ENCODE measurements at regions not wholly inside any gene's neighbourhood (a gene's known extent, or its start where the extent isn't known, plus 50 kb on each side); places are given as distances from the start of the nearest gene placed in this dataset.

DNA sequence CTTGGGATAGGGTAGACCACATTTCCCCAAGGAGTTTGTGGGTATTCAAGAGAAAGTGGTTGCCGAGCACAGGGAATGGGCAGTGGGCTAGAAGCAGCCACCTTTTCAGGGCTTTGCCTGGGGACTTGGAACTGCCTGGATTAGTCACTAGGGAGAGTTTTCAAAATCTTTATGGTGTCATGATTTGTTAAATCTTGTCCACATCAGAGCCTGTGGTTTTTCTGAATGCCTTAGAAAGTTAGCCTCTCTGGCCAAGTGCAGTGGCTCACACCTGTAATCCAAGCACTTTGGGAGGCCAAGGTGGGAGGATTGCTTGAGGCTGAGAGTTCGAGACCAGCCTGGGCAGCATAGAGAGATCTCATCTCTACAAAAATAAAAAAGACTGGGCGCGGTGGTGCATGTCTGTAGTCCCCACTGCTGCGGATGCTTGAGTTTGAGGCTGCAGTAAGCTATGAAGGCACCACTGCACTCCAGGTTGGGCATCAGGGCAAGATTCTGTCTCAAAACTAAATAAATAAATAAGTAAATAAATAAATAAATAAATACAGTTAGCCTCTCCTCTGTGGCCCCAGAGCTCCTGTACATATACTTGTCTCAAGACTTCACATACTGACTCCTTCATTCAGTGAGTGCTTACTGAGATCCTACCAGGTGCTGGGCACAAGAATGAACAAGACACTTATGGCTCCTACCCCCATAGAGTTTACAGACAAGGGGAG lies 76.3 kb upstream of the HNF1B start:
- SMC1A ChIA-PET (ENCODE audit: uncharacterized antibody, unreplicated experiment) = interaction anchor here (0.7 to 6.4 kb wide), 10 partner anchors 8 to 46 kb away, joined by 3 to 46 read pairs (median 4); no protein-coding TSS in a partner anchor
- Histone ChIP-seq H3K27me3 (replicated peaks in 1 of 2; ENCODE audit: control insufficient read depth in 2 of 2, insufficient read depth in 2 of 2, low read length in 1 of 2) (no peaks in the 10 kb centered on the region), H3K4me1 (ENCODE audit: control insufficient read depth, insufficient read depth, low read length) (peaks cover 39% of the 10 kb centered on the region), H3K9ac (ENCODE audit: control insufficient read depth, insufficient read depth, low read length) (peak overlapping the region; percentile 41), H3K9me3 (replicated peaks; ENCODE audit: control insufficient read depth, insufficient read depth, low read length) (no peaks in the 10 kb centered on the region), H3K36me3 (ENCODE audit: control insufficient read depth in 2 of 2, insufficient read depth in 2 of 2, low read length in 1 of 2) (no peaks in the 10 kb centered on the region), H2AFZ (ENCODE audit: control insufficient read depth, low read depth, low read length) (peak overlapping the region; percentile 71; the same call in 1 of the 2 replicates), H3K79me2 (ENCODE audit: control insufficient read depth, insufficient read depth, low read length) (no peaks in the 10 kb centered on the region), H4K20me1 (ENCODE audit: control insufficient read depth, insufficient read depth) (no peaks in the 10 kb centered on the region), H3K27ac (ENCODE audit: control insufficient read depth, insufficient read depth) (peak overlapping the region; percentile 76), H3K4me2 (ENCODE audit: control insufficient read depth, insufficient read depth) (peak overlapping the region; percentile 87), H3K4me3 (no peak overlapping the region)
- CTCF ChIA-PET = interaction anchor here (0.7 to 2.1 kb wide), 6 partner anchors 10 to 294 kb away, joined by 3 to 8 read pairs (median 4); no protein-coding TSS in a partner anchor
- ATAC-seq = peak; percentile 5; the same call in 2 of the 3 replicates
- in situ Hi-C loops (cut with MboI) (loop anchor here (25.0 kb wide), 1 partner anchor 1184 kb away; no protein-coding TSS in a partner anchor), intact Hi-C loops (cut with micrococcal nuclease; ENCODE audit: unreplicated experiment) (no loop called here)
- POLR2A ChIA-PET = interaction anchor here (1.8 kb wide), 1 partner anchor 7 kb away, joined by 6 read pairs; no protein-coding TSS in a partner anchor
- 79% methylated on average over 5 of the region's 5 CpGs for WGBS (ENCODE audit: insufficient coverage, insufficient replicate concordance, low lambda C conversion rate, missing lambda C conversion rate)
- DNase-seq (ENCODE audit: low read depth, low spot score) = no peak
- RAD21 ChIA-PET (ENCODE audit: unreplicated experiment) = interaction anchor here (1.2 to 2.6 kb wide), 2 partner anchors 9 to 51 kb away, joined by 3 to 23 read pairs; no protein-coding TSS in a partner anchor
- TF ChIP-seq MTA3 (IDR thresholded peaks at IDR 0.05; ENCODE audit: borderline replicate concordance, low read length) (no peak), EED (IDR thresholded peaks at IDR 0.05; ENCODE audit: low read depth) (0 out of 2 replicates have a peak, but pooled peaks have one; percentile 22)
- BruUV-seq (replicated peaks) = no TSS peak
- no peak for FAIRE-seq

DNA sequence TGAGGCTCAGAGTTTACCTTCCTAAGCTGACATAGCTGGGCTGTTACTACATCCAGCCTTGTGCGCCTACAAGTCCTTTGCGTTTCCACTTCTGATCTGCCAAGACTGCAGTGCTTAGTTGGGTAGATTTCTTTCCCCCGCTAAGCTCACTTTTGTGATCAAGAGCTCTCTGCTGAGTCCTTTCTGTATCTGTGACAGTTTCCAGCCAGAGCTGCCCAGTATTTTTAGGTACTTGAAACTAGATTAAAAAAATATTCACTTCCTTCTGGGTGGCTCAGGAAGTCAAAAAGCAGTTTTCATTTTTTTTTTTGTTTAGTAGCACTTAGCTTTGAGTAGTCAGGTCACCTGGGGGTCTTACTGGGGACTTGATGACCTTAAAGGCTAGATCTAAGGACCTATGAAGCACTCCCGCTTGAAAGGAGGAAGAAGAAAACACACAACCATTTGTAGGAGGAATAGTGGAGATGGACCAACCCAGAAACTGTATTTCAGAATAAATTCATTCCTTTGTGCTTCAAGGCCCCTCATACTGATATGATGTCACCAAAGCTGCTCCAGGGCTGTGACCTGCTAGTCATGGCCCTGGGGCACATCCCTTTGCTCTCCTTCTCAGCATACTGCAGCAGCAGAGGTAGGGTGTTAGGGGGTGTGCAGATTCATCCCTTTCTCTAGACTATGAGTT lies 75.6 kb upstream of the HNF1B start:
- Histone ChIP-seq H4K20me1 (ENCODE audit: control insufficient read depth, insufficient read depth) (no peaks in the 10 kb centered on the region), H3K36me3 (ENCODE audit: control insufficient read depth in 2 of 2, insufficient read depth in 2 of 2, low read length in 1 of 2) (no peaks in the 10 kb centered on the region), H3K9ac (ENCODE audit: control insufficient read depth, insufficient read depth, low read length) (peak overlapping the region; percentile 41), H3K9me3 (replicated peaks; ENCODE audit: control insufficient read depth, insufficient read depth, low read length) (no peaks in the 10 kb centered on the region), H3K4me3 (peak overlapping the region; percentile 3; the same call in 1 of the 2 replicates), H3K79me2 (ENCODE audit: control insufficient read depth, insufficient read depth, low read length) (no peaks in the 10 kb centered on the region), H3K4me1 (ENCODE audit: control insufficient read depth, insufficient read depth, low read length) (peaks cover 33% of the 10 kb centered on the region), H2AFZ (ENCODE audit: control insufficient read depth, low read depth, low read length) (peak overlapping the region; percentile 71), H3K27ac (ENCODE audit: control insufficient read depth, insufficient read depth) (peak overlapping the region; percentile 76), H3K4me2 (ENCODE audit: control insufficient read depth, insufficient read depth) (peak overlapping the region; percentile 87), H3K27me3 (replicated peaks in 1 of 2; ENCODE audit: control insufficient read depth in 2 of 2, insufficient read depth in 2 of 2, low read length in 1 of 2) (no peaks in the 10 kb centered on the region)
- ChIA-PET RAD21 (ENCODE audit: unreplicated experiment) (interaction anchor here (0.7 to 2.6 kb wide), 7 partner anchors 10 to 50 kb away, joined by 3 to 23 read pairs (median 3); no protein-coding TSS in a partner anchor), CTCF (interaction anchor here (0.6 to 2.1 kb wide), 15 partner anchors 8 to 446 kb away, joined by 3 to 13 read pairs (median 4); no protein-coding TSS in a partner anchor), POLR2A (interaction anchor here (0.9 to 1.8 kb wide), 3 partner anchors 8 to 23 kb away, joined by 3 to 6 read pairs (median 4); no protein-coding TSS in a partner anchor), SMC1A (ENCODE audit: uncharacterized antibody, unreplicated experiment) (interaction anchor here (0.5 to 6.4 kb wide), 15 partner anchors 9 to 432 kb away, joined by 3 to 46 read pairs (median 4); no protein-coding TSS in a partner anchor)
- in situ Hi-C loops (cut with MboI) (loop anchor here (25.0 kb wide), 1 partner anchor 1183 kb away; no protein-coding TSS in a partner anchor), intact Hi-C loops (cut with micrococcal nuclease; ENCODE audit: unreplicated experiment) (no loop called here)
- no TSS peak for BruUV-seq (replicated peaks)
- 21% methylated on average over 4 of the region's 4 CpGs for WGBS (ENCODE audit: insufficient coverage, insufficient replicate concordance, low lambda C conversion rate, missing lambda C conversion rate)
- no peak for DNase-seq (ENCODE audit: low read depth, low spot score)
- TF ChIP-seq CBFB (IDR thresholded peaks at IDR 0.05; ENCODE audit: low read depth) = no peak
- peak; percentile 59; the same call in 1 of the 2 replicates for TF ChIP-seq MEF2A (IDR thresholded peaks at IDR 0.05; ENCODE audit: insufficient read depth, low read depth, low read length)
- peak; percentile 30; the same call in 1 of the 2 replicates for TF ChIP-seq ATF7 (IDR thresholded peaks at IDR 0.05; ENCODE audit: low read depth)
- TF ChIP-seq RAD21 (IDR thresholded peaks at IDR 0.05; ENCODE audit: insufficient read depth, low read depth, low read length) = 0 out of 2 replicates have a peak, but pooled peaks have one; percentile 3
- TF ChIP-seq BRCA1 (IDR thresholded peaks at IDR 0.05; ENCODE audit: low read depth, low read length) = no peak
- TF ChIP-seq, protein P1, sequence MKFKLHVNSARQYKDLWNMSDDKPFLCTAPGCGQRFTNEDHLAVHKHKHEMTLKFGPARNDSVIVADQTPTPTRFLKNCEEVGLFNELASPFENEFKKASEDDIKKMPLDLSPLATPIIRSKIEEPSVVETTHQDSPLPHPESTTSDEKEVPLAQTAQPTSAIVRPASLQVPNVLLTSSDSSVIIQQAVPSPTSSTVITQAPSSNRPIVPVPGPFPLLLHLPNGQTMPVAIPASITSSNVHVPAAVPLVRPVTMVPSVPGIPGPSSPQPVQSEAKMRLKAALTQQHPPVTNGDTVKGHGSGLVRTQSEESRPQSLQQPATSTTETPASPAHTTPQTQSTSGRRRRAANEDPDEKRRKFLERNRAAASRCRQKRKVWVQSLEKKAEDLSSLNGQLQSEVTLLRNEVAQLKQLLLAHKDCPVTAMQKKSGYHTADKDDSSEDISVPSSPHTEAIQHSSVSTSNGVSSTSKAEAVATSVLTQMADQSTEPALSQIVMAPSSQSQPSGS (IDR thresholded peaks at IDR 0.05; ENCODE audit: low read length) = 0 out of 2 replicates have a peak, but pooled peaks have one; percentile 13
- TF ChIP-seq SPI1 (IDR thresholded peaks at IDR 0.05; ENCODE audit: borderline replicate concordance, insufficient read depth, low read depth, low read length) = peak; percentile 46
- peak; percentile 59; the same call in 1 of the 2 replicates for TF ChIP-seq ZNF384 (IDR thresholded peaks at IDR 0.05; ENCODE audit: borderline replicate concordance, low read depth, low read length)
- no peak for TF ChIP-seq NFIC (IDR thresholded peaks at IDR 0.05; ENCODE audit: low read depth, low read length)
- TF ChIP-seq ETV6 (conservative IDR thresholded peaks at IDR 0.05 in 1 of 2, IDR thresholded peaks at IDR 0.05 in 1 of 2; ENCODE audit: borderline replicate concordance in 1 of 2, low read depth in 1 of 2) = peak in 1 of 2 experiments; percentile 70; a peak in 1 of 4 replicates
- no peak for FAIRE-seq
- peak; percentile 74 for ATAC-seq

Data from GM12878 (cell line).